Stimulated activated CD8-positive, alpha-beta memory T cell treated with anti-CD3 and anti-CD28 coated beads, Interleukin-7, amount 100 ng/mL, for 4 hours (primary cell): ENCODE measurements at regions not wholly inside any gene's neighbourhood (a gene's known extent, or its start where the extent isn't known, plus 50 kb on each side); places are given as distances from the start of the nearest gene placed in this dataset.
"Not testable (repeated sequence)": the region's sequence is repeated elsewhere in the genome, so short reads cannot be mapped to it uniquely, and the experiment has no call there.

Experiments
- DNase-seq, 2 donors: peaks; one replicate each; pipeline ENCODE4 v3.0.0-alpha.2; 2020; ENCODE audit warnings: low read depth in 2 of 2

DNA sequence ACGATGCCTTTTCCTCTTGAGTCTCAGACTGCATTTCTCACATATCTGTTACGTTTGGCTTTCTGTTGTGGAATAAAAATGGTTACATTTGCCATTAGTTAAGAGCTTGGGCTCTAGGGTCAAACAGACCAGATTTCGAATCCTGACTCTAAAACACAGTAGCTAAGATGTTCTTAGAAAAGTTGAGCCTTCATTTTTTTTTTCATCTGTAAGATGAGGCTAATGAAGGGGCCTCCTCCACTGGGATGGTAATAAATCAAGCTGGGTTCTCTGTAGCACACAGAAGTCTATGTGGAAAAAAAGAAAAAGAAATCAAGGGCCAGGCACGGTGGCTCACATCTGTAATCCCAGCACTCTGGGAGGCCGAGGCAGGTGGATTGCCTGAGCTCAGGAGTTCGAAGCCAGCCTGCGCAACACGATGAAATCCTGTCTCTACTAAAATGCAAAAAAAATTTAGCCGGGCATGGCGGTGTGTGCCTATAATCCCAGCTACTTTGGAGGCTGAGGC lies 49.9 kb upstream of the CAPRIN1 start:
- DNase-seq: no peak

DNA sequence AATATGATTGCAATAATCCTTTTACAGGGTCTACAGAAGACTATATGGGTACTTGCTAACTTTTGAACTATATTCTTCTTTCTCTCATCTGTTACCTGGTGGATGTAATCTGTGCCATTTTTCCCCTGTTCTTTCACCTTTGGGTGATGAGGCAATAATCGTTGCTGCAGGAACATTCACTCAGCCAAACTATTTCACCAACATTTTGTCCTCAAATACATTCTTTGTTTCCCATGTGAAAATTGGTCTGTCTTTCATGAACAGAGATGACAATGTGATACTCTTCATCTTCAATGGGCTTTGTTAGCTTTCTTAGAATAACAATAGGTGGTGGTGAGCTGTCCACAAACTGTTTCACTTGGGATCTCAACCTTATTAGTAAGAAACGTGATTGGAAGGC lies 52.1 kb upstream of the CAPRIN1 start:
- no peak for DNase-seq

DNA sequence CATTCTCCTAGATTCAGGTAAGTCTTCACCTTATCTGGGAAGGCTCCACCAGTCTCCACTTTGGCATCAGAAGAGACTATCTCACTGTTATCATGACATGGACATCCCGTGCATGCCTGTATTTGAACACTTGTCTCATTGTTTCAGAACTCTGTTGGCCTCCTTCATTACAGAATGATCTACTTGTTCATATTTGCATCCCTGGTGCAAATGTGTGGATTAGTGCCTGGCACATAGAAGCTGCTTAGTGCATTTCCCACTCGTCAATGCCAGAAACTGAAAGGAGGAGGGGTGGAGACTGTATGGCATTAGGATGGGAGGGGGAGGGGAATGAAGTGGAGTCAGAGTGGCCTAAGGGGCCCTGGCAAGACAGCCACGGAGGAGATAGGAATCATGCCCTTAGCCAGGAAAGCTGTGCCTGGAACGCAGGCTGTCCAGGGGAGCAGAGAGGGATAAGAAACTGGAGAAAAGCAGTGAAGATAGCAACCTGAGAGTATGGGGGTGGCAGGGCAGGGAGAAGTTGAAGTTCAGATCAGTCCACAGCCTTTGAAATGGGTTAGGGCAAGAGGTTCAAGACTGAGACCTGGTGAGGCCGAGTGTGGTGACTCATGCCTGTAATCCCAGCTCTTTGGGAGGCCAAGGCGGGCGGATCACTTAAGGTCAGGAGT lies 53.8 kb upstream of the CAPRIN1 start:
- DNase-seq: no peak

DNA sequence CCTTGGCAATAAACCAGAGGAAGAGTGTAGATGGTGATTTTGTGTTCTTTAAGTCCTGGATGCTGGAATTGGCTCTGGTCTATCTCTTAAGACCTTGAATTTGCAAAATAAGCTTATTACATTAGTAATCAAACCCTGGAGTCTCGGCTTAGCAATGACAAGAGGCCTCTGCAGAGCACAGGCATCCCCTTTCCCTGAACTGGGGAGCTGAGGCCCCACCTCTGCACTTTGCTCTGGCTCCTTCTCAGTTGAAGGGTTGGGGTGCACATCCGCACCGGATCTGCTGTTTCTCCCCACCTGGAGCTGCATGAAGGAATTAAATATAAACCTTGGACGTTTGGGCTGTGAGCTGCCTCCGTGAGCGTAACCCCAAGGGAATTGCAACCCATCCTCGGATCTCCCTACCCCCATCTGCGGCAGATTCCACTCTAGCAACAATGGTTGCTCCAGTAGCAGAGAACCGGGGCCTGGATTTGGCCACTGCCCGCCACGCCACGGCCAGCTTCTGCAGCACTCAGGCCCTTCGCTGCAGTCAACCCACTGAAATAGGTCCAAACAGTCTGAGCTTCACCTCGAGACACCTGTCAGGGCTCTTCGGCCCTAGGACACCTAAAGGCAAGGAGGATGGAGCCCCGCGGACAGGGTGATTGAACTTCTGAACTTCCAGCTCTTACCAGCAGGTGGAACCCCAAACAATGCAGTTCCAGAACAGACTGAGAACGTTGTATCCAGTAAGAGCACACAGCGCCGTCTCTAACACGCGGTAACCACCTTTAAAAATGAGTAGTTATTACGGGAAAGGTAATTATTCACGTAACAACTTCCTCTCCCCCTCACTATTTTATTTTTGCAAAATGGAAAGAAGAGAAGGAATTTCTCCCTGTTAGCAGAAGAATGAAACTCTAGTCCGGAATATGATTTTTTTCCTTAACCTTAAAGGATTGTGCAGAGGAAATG lies 54.8 kb upstream of the CAPRIN1 start:
- DNase-seq: peak; percentile 46 to 62

DNA sequence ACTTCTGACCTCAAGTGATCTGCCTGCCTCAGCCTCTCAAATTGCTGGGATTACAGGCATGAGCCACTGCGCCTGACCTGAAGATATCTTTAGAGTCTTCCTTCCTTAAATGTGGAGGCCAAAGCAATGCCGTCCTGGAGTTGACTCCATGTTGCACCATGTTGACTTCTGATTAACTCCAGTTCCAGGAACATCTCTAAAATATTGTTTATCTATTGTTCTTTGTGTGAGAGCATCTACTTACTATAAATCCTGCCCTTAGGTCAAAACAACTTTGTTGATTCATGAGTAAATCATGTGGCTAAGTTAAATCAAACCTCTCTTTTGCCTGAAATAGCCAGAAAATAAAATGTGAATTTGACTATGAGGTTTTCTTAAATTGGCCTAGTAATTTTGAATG lies 56.6 kb upstream of the CAPRIN1 start:
- no peak for DNase-seq

DNA sequence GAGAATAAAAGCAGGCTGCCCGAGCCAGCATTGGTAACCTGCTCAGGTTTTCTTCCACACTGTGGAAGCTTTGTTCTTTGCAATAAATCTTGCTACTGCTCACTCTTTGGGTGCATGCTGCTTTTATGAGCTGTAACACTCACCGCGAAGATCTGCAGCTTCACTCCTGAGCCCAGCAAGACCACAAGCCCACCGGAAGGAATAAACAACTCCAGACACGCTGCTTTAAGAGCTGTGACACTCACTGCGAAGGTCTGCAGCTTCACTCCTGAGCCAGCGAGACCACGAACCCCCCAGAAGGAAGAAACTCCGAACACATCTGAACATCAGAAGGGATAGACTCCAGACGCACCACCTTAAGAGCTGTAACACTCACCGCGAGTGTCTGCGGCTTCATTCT lies 60.4 kb upstream of the CAPRIN1 start:
- DNase-seq: not testable (repeated sequence)

DNA sequence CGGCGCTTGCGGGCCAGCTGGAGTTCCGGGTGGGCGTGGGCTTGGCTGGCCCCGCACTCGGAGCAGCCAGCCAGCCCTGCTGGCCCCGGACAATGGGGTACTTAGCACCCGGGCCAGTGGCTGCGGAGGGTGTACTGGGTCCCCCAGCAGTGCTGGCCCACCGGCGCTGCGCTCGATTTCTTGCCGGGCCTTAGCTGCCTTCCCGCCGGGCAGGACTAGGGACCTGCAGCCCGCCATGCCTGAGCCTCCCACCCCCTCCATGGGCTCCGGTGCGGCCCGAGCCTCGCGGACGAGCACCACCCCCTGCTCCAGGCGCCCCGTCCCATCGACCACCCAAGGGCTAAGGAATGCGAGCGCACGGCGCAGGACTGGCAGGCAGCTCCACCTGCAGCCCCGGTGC lies 61.4 kb upstream of the CAPRIN1 start:
- DNase-seq: not testable (repeated sequence)

DNA sequence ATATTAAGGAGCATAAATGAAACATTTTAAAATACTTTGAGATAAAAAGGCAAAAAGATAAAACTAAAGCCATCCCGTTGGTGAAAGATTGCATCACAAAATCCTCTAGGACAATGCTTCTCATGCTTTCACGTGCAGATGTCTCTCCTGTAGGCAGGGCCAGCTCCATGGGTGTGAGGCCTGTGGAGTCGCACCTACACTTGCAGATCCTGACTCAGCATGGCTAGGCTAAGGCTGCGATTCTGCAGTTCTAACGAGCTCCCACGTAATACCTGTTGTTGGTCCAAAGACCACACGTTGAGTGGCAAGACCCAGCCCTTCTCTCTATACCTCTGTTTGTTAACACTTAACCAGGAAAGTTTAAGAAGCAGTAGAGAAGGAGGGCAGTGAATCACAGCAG lies 62.1 kb upstream of the CAPRIN1 start:
- no peak for DNase-seq

GRCh38 chr11:33988586-33989370 lies 62.8 kb upstream of the CAPRIN1 start:
- no peak for DNase-seq

DNA sequence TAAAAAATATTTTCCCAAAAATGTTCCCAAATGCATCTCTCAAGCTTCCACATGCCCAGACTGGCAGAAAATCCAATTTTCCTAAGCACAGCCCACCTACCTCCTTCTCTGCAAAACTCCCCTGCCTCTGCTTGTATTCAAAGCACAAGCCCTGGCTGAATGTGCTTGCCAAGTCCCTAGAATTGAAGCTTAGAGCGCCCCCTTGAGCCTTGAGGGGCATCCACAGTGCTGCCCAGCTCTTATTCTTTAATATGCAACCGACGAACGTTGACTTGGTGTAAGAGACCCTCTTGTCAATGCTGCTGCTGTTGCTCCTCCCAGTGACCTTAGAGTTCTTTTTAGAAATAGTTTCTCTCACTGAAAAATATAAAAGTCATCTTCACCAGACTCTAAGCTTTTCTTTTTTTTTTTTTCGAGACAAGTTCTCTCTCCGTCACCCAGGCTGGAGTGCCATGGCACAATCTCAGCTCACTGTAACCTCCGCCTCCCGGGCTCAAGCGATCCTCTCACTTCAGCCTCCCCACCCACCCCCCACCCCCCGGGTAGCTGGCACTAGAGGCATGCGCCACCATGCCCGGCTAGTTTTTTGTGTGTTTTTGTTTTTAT lies 63.5 kb upstream of the CAPRIN1 start:
- DNase-seq: peak; percentile 46 to 52

GRCh38 chr11:33987545-33987944 lies 64.0 kb upstream of the CAPRIN1 start:
- no peak for DNase-seq

GRCh38 chr11:33986597-33987501 lies 64.7 kb upstream of the CAPRIN1 start:
- not testable (repeated sequence) for DNase-seq

GRCh38 chr11:33984682-33985389 lies 66.7 kb upstream of the CAPRIN1 start:
- DNase-seq: no peak

GRCh38 chr11:33982661-33983060 lies 68.9 kb upstream of the CAPRIN1 start:
- no peak for DNase-seq

DNA sequence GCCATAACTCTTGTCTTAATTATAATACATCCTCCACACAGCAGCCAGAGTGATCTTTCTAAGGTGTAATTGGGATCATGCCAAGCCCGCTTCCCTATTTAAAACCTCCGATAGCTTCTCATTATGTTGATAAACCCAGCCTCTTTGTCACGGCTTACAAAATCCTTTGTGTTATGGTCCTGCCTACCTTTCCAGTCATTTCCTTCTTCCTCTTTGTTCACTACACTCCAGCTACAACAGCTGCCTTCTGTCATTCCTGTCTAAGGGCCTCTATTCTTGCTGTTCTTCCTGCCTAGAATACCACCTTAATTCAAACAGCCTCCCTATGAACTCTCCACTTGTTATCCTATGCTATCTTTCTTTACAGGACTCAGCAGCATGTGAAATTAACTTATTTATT lies 70.6 kb upstream of the CAPRIN1 start:
- no peak for DNase-seq

GRCh38 chr11:33978376-33978775 lies 73.2 kb upstream of the CAPRIN1 start:
- no peak for DNase-seq

- DNase-seq: no peak
Observed at GRCh38 chr11:33977676-33978075, 73.9 kb upstream of the CAPRIN1 start.

GRCh38 chr11:33976495-33977199 lies 74.9 kb upstream of the CAPRIN1 start:
- DNase-seq: no peak

GRCh38 chr11:33974804-33975203 lies 76.7 kb upstream of the CAPRIN1 start:
- DNase-seq: no peak
